Cardiac fibroblast (primary cell): ENCODE measurements at regions not wholly inside any gene's neighbourhood (a gene's known extent, or its start where the extent isn't known, plus 50 kb on each side); places are given as distances from the start of the nearest gene placed in this dataset.
A peak's percentile ranks its signal among the peaks of the same experiment; 100 is the strongest.

Experiments used
- DNase-seq, 2 donors: peaks; one replicate each; pipeline versions ENCODE4 v3.0.0 to v3.0.0-alpha.2; 2010; ENCODE audit warnings: low read depth in 2 of 2
- H3K4me3 ChIP-seq, 2 donors: replicated peaks in 1 of 2; 1 replicate in 1 of 2; 2 replicates in 1 of 2; pipeline ENCODE4 v1.5.1; 2011; ENCODE audit warnings: low read depth in 2 of 2, low read length in 2 of 2, mild to moderate bottlenecking in 2 of 2, moderate library complexity in 1 of 2
- CTCF ChIP-seq: IDR thresholded peaks from one replicate; pipeline ENCODE4 v1.5.1; 2011; ENCODE audit warnings: low read depth, mild to moderate bottlenecking, low read length, inconsistent platforms

- TF ChIP-seq CTCF: no peak
- no peak for DNase-seq
- no peak overlapping the region for H3K4me3 ChIP-seq
These were observed 348.7 kb upstream of the PBX1 start for GRCh38 chr1:164210211-164210739.

GRCh38 chr1:164223378-164223777 is 335.6 kb upstream of the PBX1 start:
- no peak for TF ChIP-seq CTCF
- no peak overlapping the region for H3K4me3 ChIP-seq

GRCh38 chr1:164225011-164225410 is 334.0 kb upstream of the PBX1 start:
- TF ChIP-seq CTCF: no peak
- no peak for DNase-seq

More at GRCh38 chr1:164223378-164223777, 335.6 kb upstream of the PBX1 start:
- no peak for DNase-seq

GRCh38 chr1:164226977-164227376 is 332.0 kb upstream of the PBX1 start:
- DNase-seq: no peak
- H3K4me3 ChIP-seq: no peak overlapping the region
- no peak for TF ChIP-seq CTCF

More at GRCh38 chr1:164225011-164225410, 334.0 kb upstream of the PBX1 start:
- H3K4me3 ChIP-seq: no peak overlapping the region

- no peak for DNase-seq
- no peak for TF ChIP-seq CTCF
- H3K4me3 ChIP-seq: no peak overlapping the region
These were observed 330.1 kb upstream of the PBX1 start for GRCh38 chr1:164228928-164229327.

GRCh38 chr1:164233149-164233548 is 325.8 kb upstream of the PBX1 start:
- no peak for DNase-seq
- no peak for TF ChIP-seq CTCF
- no peak overlapping the region for H3K4me3 ChIP-seq

- H3K4me3 ChIP-seq: no peak overlapping the region
- no peak for TF ChIP-seq CTCF
- DNase-seq: peak; percentile 9 to 12
These were observed 318.9 kb upstream of the PBX1 start for GRCh38 chr1:164240081-164240480.
